IPS DF 6.9 (cell line): ENCODE measurements at regions not wholly inside any gene's neighbourhood (a gene's known extent, or its start where the extent isn't known, plus 50 kb on each side); places are given as distances from the start of the nearest gene placed in this dataset.
"Not testable (repeated sequence)": the region's sequence is repeated elsewhere in the genome, so short reads cannot be mapped to it uniquely, and the experiment has no call there.

ENCODE experiments used
- DNase-seq: peaks from one replicate; pipeline ENCODE4 v3.0.0-alpha.2; 2013; ENCODE audit warnings: low read depth, low spot score
- H3K27ac ChIP-seq: one replicate; pipeline ENCODE4 v1.5.1; 2013; ENCODE audit warnings: low read length, control low read depth
- H3K27me3 ChIP-seq: 2 replicates; pipeline ENCODE4 v1.6.1; 2013; ENCODE audit warnings: mild to moderate bottlenecking, low read length; ENCODE audit not compliant: control insufficient read depth, insufficient read depth
- H3K36me3 ChIP-seq: 2 replicates; pipeline ENCODE4 v1.6.1; 2013; ENCODE audit warnings: low read length; ENCODE audit not compliant: control insufficient read depth, insufficient read depth
- H3K4me1 ChIP-seq: 2 replicates; pipeline ENCODE4 v1.6.1; 2013; ENCODE audit warnings: low read length; ENCODE audit not compliant: control insufficient read depth, insufficient read depth
- H3K4me3 ChIP-seq: 2 replicates; pipeline ENCODE4 v1.5.1; 2013; ENCODE audit warnings: mild to moderate bottlenecking, low read length
- H3K9me3 ChIP-seq: 2 replicates; pipeline ENCODE4 v1.6.1; 2013; ENCODE audit warnings: low read length, inconsistent platforms; ENCODE audit not compliant: control insufficient read depth, insufficient read depth
- WGBS: extraction: QIAGEN DNeasy Blood & Tissue Kit; methylation state at CpG from one replicate; pipeline ENCODE4 v1.1.7; 2013; ENCODE audit warnings: mixed read lengths, missing lambda C conversion rate; ENCODE audit not compliant: insufficient read length, insufficient coverage; 5-methylcytosine and 5-hydroxymethylcytosine counted together

GRCh38 chr15:44832133-44832532, 95.8 kb downstream of the TRIM69 start:
- WGBS = no CpG with 5 or more reads among the region's 5 CpGs
- not testable (repeated sequence) for H3K4me3 ChIP-seq, H3K36me3 ChIP-seq, H3K9me3 ChIP-seq, H3K27ac ChIP-seq, H3K27me3 ChIP-seq, H3K4me1 ChIP-seq, DNase-seq

- no CpG with 5 or more reads among the region's 5 CpGs for WGBS
- H3K9me3 ChIP-seq, H3K27ac ChIP-seq, H3K4me1 ChIP-seq, H3K36me3 ChIP-seq, DNase-seq, H3K27me3 ChIP-seq, H3K4me3 ChIP-seq: not testable (repeated sequence)
Measured at GRCh38 chr15:44833081-44833480, 96.8 kb downstream of the TRIM69 start.

- not testable (repeated sequence) for H3K9me3 ChIP-seq, DNase-seq, H3K4me1 ChIP-seq, H3K4me3 ChIP-seq, H3K27me3 ChIP-seq, H3K27ac ChIP-seq, H3K36me3 ChIP-seq
- WGBS = no CpG with 5 or more reads among the region's 4 CpGs
Measured at GRCh38 chr15:44833761-44834160, 97.4 kb downstream of the TRIM69 start.

GRCh38 chr15:44835082-44835481, 98.8 kb downstream of the TRIM69 start:
- H3K36me3 ChIP-seq, DNase-seq, H3K9me3 ChIP-seq, H3K27me3 ChIP-seq, H3K4me1 ChIP-seq, H3K27ac ChIP-seq, H3K4me3 ChIP-seq: not testable (repeated sequence)
- no CpG with 5 or more reads among the region's 5 CpGs for WGBS

- H3K4me3 ChIP-seq = no peak overlapping the region
- DNase-seq = no peak
- H3K9me3 ChIP-seq = no peaks in the 10 kb centered on the region
- no peaks in the 10 kb centered on the region for H3K4me1 ChIP-seq
- WGBS = no CpG with 5 or more reads among the region's 4 CpGs
- H3K27ac ChIP-seq = no peak overlapping the region
- no peaks in the 10 kb centered on the region for H3K27me3 ChIP-seq
- no peaks in the 10 kb centered on the region for H3K36me3 ChIP-seq
Measured at GRCh38 chr15:44836094-44836493, 99.8 kb downstream of the TRIM69 start.

- not testable (repeated sequence) for H3K27ac ChIP-seq, H3K9me3 ChIP-seq, H3K27me3 ChIP-seq, DNase-seq, H3K4me1 ChIP-seq, H3K4me3 ChIP-seq, H3K36me3 ChIP-seq
- no CpG with 5 or more reads among the region's 3 CpGs for WGBS
Measured at GRCh38 chr15:44838929-44839328, 102.6 kb downstream of the TRIM69 start.

GRCh38 chr15:44841762-44842161, 105.4 kb downstream of the TRIM69 start:
- not testable (repeated sequence) for H3K27me3 ChIP-seq, H3K9me3 ChIP-seq, DNase-seq, H3K4me1 ChIP-seq, H3K36me3 ChIP-seq, H3K27ac ChIP-seq, H3K4me3 ChIP-seq
- no CpG with 5 or more reads among the region's 4 CpGs for WGBS

- H3K36me3 ChIP-seq, H3K27me3 ChIP-seq, H3K4me3 ChIP-seq, H3K4me1 ChIP-seq, H3K9me3 ChIP-seq, DNase-seq, H3K27ac ChIP-seq: not testable (repeated sequence)
- WGBS = no CpG with 5 or more reads among the region's 6 CpGs
Measured at GRCh38 chr15:44842883-44843282, 106.6 kb downstream of the TRIM69 start.

GRCh38 chr15:44844936-44845335, 108.6 kb downstream of the TRIM69 start:
- not testable (repeated sequence) for H3K4me3 ChIP-seq, H3K27ac ChIP-seq, H3K27me3 ChIP-seq, DNase-seq, H3K36me3 ChIP-seq, H3K9me3 ChIP-seq, H3K4me1 ChIP-seq
- WGBS = no CpG with 5 or more reads among the region's 2 CpGs

GRCh38 chr15:44846156-44846555, 109.8 kb downstream of the TRIM69 start:
- H3K27ac ChIP-seq, H3K36me3 ChIP-seq, H3K9me3 ChIP-seq, DNase-seq, H3K4me1 ChIP-seq, H3K4me3 ChIP-seq, H3K27me3 ChIP-seq: not testable (repeated sequence)
- no CpG with 5 or more reads among the region's 1 CpG for WGBS

- not testable (repeated sequence) for H3K4me3 ChIP-seq, DNase-seq, H3K4me1 ChIP-seq, H3K9me3 ChIP-seq, H3K27ac ChIP-seq, H3K36me3 ChIP-seq, H3K27me3 ChIP-seq
- WGBS = no CpG with 5 or more reads among the region's 2 CpGs
Measured at GRCh38 chr15:44847555-44847954, 108.9 kb upstream of the TERB2 start.
